ENCODE measurements at regions not wholly inside any gene's neighbourhood (a gene's known extent, or its start where the extent isn't known, plus 50 kb on each side); places are given as distances from the start of the nearest gene placed in this dataset.
"Not testable (repeated sequence)": the region's sequence is repeated elsewhere in the genome, so short reads cannot be mapped to it uniquely, and the experiment has no call there.

GRCh38 chr5:114790403-114790792 lies 379.3 kb downstream of the TRIM36 start:
- DNase-seq = no peak

GRCh38 chr5:114789773-114790402 lies 379.8 kb downstream of the TRIM36 start:
- DNase-seq = peak; percentile 12

- no peak for DNase-seq
Observed at GRCh38 chr5:114782869-114783268, 386.8 kb downstream of the TRIM36 start.

GRCh38 chr5:114782177-114782576 lies 387.5 kb downstream of the TRIM36 start:
- DNase-seq = no peak

- no peak for DNase-seq
Observed at GRCh38 chr5:114780290-114780689, 389.4 kb downstream of the TRIM36 start.

GRCh38 chr5:114744406-114744805 lies 382.5 kb downstream of the KCNN2 start:
- no peak for DNase-seq

GRCh38 chr5:114734238-114734637 lies 372.4 kb downstream of the KCNN2 start:
- DNase-seq = peak; percentile 51

GRCh38 chr5:114729986-114730385 lies 368.1 kb downstream of the KCNN2 start:
- DNase-seq = no peak

- DNase-seq = peak; percentile 92
Observed at GRCh38 chr5:114727358-114727757, 365.5 kb downstream of the KCNN2 start.

GRCh38 chr5:114726131-114726530 lies 364.3 kb downstream of the KCNN2 start:
- no peak for DNase-seq

- DNase-seq = no peak
Observed at GRCh38 chr5:114719268-114719667, 357.4 kb downstream of the KCNN2 start.

GRCh38 chr5:114716955-114717354 lies 355.1 kb downstream of the KCNN2 start:
- DNase-seq = no peak

GRCh38 chr5:114704225-114704893 lies 342.5 kb downstream of the KCNN2 start:
- not testable (repeated sequence) for DNase-seq

GRCh38 chr5:114702731-114703130 lies 340.9 kb downstream of the KCNN2 start:
- DNase-seq = no peak

GRCh38 chr5:114702136-114702535 lies 340.3 kb downstream of the KCNN2 start:
- no peak for DNase-seq

GRCh38 chr5:114700823-114701222 lies 339.0 kb downstream of the KCNN2 start:
- DNase-seq = no peak

GRCh38 chr5:114695292-114695904 lies 333.5 kb downstream of the KCNN2 start:
- no peak for DNase-seq

- no peak for DNase-seq
Observed at GRCh38 chr5:114686356-114686755, 324.5 kb downstream of the KCNN2 start.

- no peak for DNase-seq
Observed at GRCh38 chr5:114678778-114679177, 316.9 kb downstream of the KCNN2 start.

GRCh38 chr5:114665551-114665950 lies 303.7 kb downstream of the KCNN2 start:
- DNase-seq = no peak

- no peak for DNase-seq
Observed at GRCh38 chr5:114660791-114661190, 298.9 kb downstream of the KCNN2 start.

GRCh38 chr5:114658194-114658593 lies 296.3 kb downstream of the KCNN2 start:
- DNase-seq = no peak

GRCh38 chr5:114657342-114658130 lies 295.7 kb downstream of the KCNN2 start:
- DNase-seq = no peak

Data from skin of body (tissue), 1 donor.